GM12878 (cell line): ENCODE measurements at regions not wholly inside any gene's neighbourhood (a gene's known extent, or its start where the extent isn't known, plus 50 kb on each side); places are given as distances from the start of the nearest gene placed in this dataset.

Experiments
- ATAC-seq: fragments of 200-7000 bp; cut with Tn5 transposase; 3 replicates; pipeline ENCODE4 v1.9.1; 2020; ENCODE audit warnings: mild to moderate bottlenecking, moderate library complexity
- BruUV-seq: library from RNA; stranded (reverse); fragments of 400-500 nt; replicated peaks from 2 replicates; lab custom pipeline; 2021; lab: Mats Ljungman, UMichigan
- CTCF ChIA-PET: fragments of 300-600 bp; sonication (Branson Sonifier 250); formaldehyde crosslinking; extraction: SDS; loops from one replicate; lab custom pipeline; 2021; ENCODE audit warnings: inconsistent platforms; lab: Yijun Ruan, JAX
- POLR2A ChIA-PET: fragments of 350-600 bp; formaldehyde crosslinking; extraction: SDS; loops from one replicate; lab custom pipeline; 2021; ENCODE audit warnings: inconsistent platforms; lab: Charles Lee
- RAD21 ChIA-PET: fragments of 300-600 bp; sonication (Branson Sonifier 250); formaldehyde crosslinking; loops from one replicate; lab custom pipeline; 2023; ENCODE audit warnings: antibody characterized with exemption; ENCODE audit not compliant: unreplicated experiment; lab: Charles Lee
- SMC1A ChIA-PET: fragments of 300-600 bp; sonication (Branson Sonifier 250); formaldehyde crosslinking; loops from one replicate; lab custom pipeline; 2023; ENCODE audit not compliant: unreplicated experiment, uncharacterized antibody; lab: Charles Lee
- DNase-seq: peaks from one replicate; pipeline ENCODE4 v3.0.0-alpha.2; 2011; ENCODE audit warnings: low read depth, low spot score
- FAIRE-seq: peaks from 3 replicates; lab custom pipeline; 2011; peaks lifted over from hg19 to GRCh38; lab: Jason Lieb, UNC
- H2AFZ ChIP-seq: 2 replicates; pipeline ENCODE4 v1.6.0; 2011; ENCODE audit warnings: low read depth, low read length, control low read depth; ENCODE audit not compliant: control insufficient read depth
- H3K27ac ChIP-seq: 2 replicates; pipeline ENCODE4 v1.5.1; 2011; ENCODE audit warnings: control low read depth; ENCODE audit not compliant: control insufficient read depth, insufficient read depth
- H3K27me3 ChIP-seq, 2 experiments: replicated peaks in 1 of 2; 2 replicates each; pipeline versions ENCODE4 v1.6.0 to v1.6.1; 2011; ENCODE audit warnings: low read length in 1 of 2; ENCODE audit not compliant: control insufficient read depth in 2 of 2, insufficient read depth in 2 of 2
- H3K36me3 ChIP-seq, 2 experiments: 2 replicates each; pipeline ENCODE4 v1.5.1; 2011; ENCODE audit warnings: low read length in 1 of 2; ENCODE audit not compliant: control insufficient read depth in 2 of 2, insufficient read depth in 2 of 2
- H3K4me1 ChIP-seq: 2 replicates; pipeline ENCODE4 v1.6.1; 2011; ENCODE audit warnings: mild to moderate bottlenecking, low read length, moderate library complexity, mixed read lengths; ENCODE audit not compliant: control insufficient read depth, insufficient read depth
- H3K4me2 ChIP-seq: 2 replicates; pipeline ENCODE4 v1.6.0; 2011; ENCODE audit warnings: control low read depth; ENCODE audit not compliant: control insufficient read depth, insufficient read depth
- H3K4me3 ChIP-seq: fragments of 200-600 bp; sonication (generic); 2 replicates; pipeline ENCODE4 v1.5.1; 2016
- H3K79me2 ChIP-seq: 2 replicates; pipeline ENCODE4 v1.6.0; 2011; ENCODE audit warnings: low read length; ENCODE audit not compliant: control insufficient read depth, insufficient read depth
- H3K9ac ChIP-seq: 2 replicates; pipeline ENCODE4 v1.8.0; 2011; ENCODE audit warnings: low read length, control low read depth, mixed read lengths; ENCODE audit not compliant: control insufficient read depth, insufficient read depth
- H3K9me3 ChIP-seq: replicated peaks from 3 replicates; pipeline ENCODE4 v1.5.1; 2011; ENCODE audit warnings: mild to moderate bottlenecking, low read length; ENCODE audit not compliant: control insufficient read depth, insufficient read depth
- H4K20me1 ChIP-seq: 2 replicates; pipeline ENCODE4 v1.6.0; 2011; ENCODE audit not compliant: control insufficient read depth, insufficient read depth
- BCL11A ChIP-seq: IDR thresholded peaks from 2 replicates; pipeline ENCODE4 v1.6.1; 2011; ENCODE audit warnings: low read depth, low read length
- CHD4 ChIP-seq: fragments of 200-600 bp; sonication (generic); IDR thresholded peaks from 2 replicates; pipeline ENCODE4 v1.6.1; 2016; ENCODE audit warnings: mild to moderate bottlenecking
- CUX1 ChIP-seq: IDR thresholded peaks from 2 replicates; pipeline ENCODE4 v1.6.1; 2012; ENCODE audit warnings: improper control_type of control experiment, low read depth, low read length; ENCODE audit not compliant: insufficient replicate concordance
- ELK1 ChIP-seq: IDR thresholded peaks from 2 replicates; pipeline ENCODE4 v1.6.1; 2012; ENCODE audit warnings: low read depth, low read length, improper control_type of control experiment
- ETV6 ChIP-seq, 2 experiments: fragments of 450-650 bp in 1 of 2; IDR thresholded peaks in 1 of 2; conservative IDR thresholded peaks in 1 of 2; 2 replicates each; pipeline ENCODE4 v1.6.1; 2014; ENCODE audit warnings: antibody characterized with exemption in 1 of 2, borderline replicate concordance in 1 of 2, low read depth in 1 of 2, mild to moderate bottlenecking in 1 of 2, moderate library complexity in 1 of 2
- HDAC2 ChIP-seq: fragments of 200-600 bp; sonication (generic); IDR thresholded peaks from 2 replicates; pipeline ENCODE4 v1.6.1; 2017
- IKZF2 ChIP-seq, 2 experiments: fragments of 450-650 bp; IDR thresholded peaks; 2 replicates each; pipeline ENCODE4 v1.6.1; 2017; ENCODE audit warnings: mild to moderate bottlenecking in 2 of 2, moderate library complexity in 2 of 2
- IRF5 ChIP-seq: fragments of 450-650 bp; IDR thresholded peaks from 2 replicates; pipeline ENCODE4 v1.6.1; 2017; ENCODE audit warnings: borderline replicate concordance
- LARP7 ChIP-seq: fragments of 450-650 bp; IDR thresholded peaks from 2 replicates; pipeline ENCODE4 v1.6.1; 2017; ENCODE audit warnings: mild to moderate bottlenecking
- NFXL1 ChIP-seq: fragments of 450-650 bp; IDR thresholded peaks from 2 replicates; pipeline ENCODE4 v1.6.1; 2017; ENCODE audit warnings: antibody characterized with exemption, mild to moderate bottlenecking, borderline replicate concordance
- NR2C1 ChIP-seq: fragments of 450-650 bp; IDR thresholded peaks from 2 replicates; pipeline ENCODE4 v1.6.1; 2017; ENCODE audit warnings: antibody characterized with exemption, mild to moderate bottlenecking, moderate library complexity
- RAD21 ChIP-seq: IDR thresholded peaks from 2 replicates; pipeline ENCODE4 v1.6.1; 2011; ENCODE audit warnings: mild to moderate bottlenecking, low read depth, low read length, moderate library complexity; ENCODE audit not compliant: insufficient read depth
- RBBP5 ChIP-seq: fragments of 200-600 bp; sonication (generic); conservative IDR thresholded peaks from 2 replicates; pipeline ENCODE4 v1.6.1; 2016
- WRNIP1 ChIP-seq: IDR thresholded peaks from 2 replicates; pipeline ENCODE4 v1.6.1; 2011; ENCODE audit warnings: low read depth, low read length, improper control_type of control experiment, borderline replicate concordance
- ZBTB33 ChIP-seq: fragments of 450-650 bp; IDR thresholded peaks from 2 replicates; pipeline ENCODE4 v1.6.1; 2017; ENCODE audit warnings: mild to moderate bottlenecking
- ZNF24 ChIP-seq: fragments of 450-650 bp; IDR thresholded peaks from 2 replicates; pipeline ENCODE4 v1.6.1; 2017; ENCODE audit warnings: antibody characterized with exemption, mild to moderate bottlenecking
- WGBS: methylation state at CpG from one replicate; pipeline ENCODE4 v1.1.6; 2016; ENCODE audit warnings: low lambda C conversion rate; ENCODE audit not compliant: insufficient replicate concordance, insufficient coverage; ENCODE audit errors: missing lambda C conversion rate; 5-methylcytosine and 5-hydroxymethylcytosine counted together
- in situ Hi-C: fragments of 300-500 bp; cut with MboI; formaldehyde crosslinking; loops from 9 replicates; pipeline ENCODE4 v1.14.3; 2018; ENCODE audit warnings: mixed read lengths
- intact Hi-C: fragments of 100-400 bp; cut with micrococcal nuclease; formaldehyde crosslinking; loops from one replicate; pipeline ENCODE4 v1.14.2; 2022; ENCODE audit not compliant: unreplicated experiment

GRCh38 chr12:61554268-61555008 lies 705.8 kb upstream of the USP15 start:
- 7% methylated on average over 6 of the region's 6 CpGs for WGBS
- TF ChIP-seq RBBP5 (no peak), IKZF2 (IDR thresholded peaks at IDR 0.05) (no peak), CUX1 (no peak), ZNF24 (no peak), BCL11A (no peak), HDAC2 (no peak), ELK1 (no peak), CHD4 (no peak), WRNIP1 (no peak), ETV6 (conservative IDR thresholded peaks at IDR 0.05 in 1 of 2, IDR thresholded peaks at IDR 0.05 in 1 of 2; ENCODE audit: borderline replicate concordance in 1 of 2, low read depth in 1 of 2) (no peak), LARP7 (no peak), ZBTB33 (no peak), RAD21 (no peak), IRF5 (no peak), NR2C1 (no peak), NFXL1 (no peak)

More at GRCh38 chr12:61554268-61555008, 705.8 kb upstream of the USP15 start:
- no peak overlapping the region for H3K27ac ChIP-seq
- no peak overlapping the region for H3K4me3 ChIP-seq
- ChIA-PET POLR2A (no interaction called here), CTCF (no interaction called here), SMC1A (no interaction called here), RAD21 (no interaction called here)
- DNase-seq (no peak), FAIRE-seq (no peak), ATAC-seq (no peak)
- H4K20me1 ChIP-seq, result no peaks in the 10 kb centered on the region
- no peak overlapping the region for H2AFZ ChIP-seq
- H3K4me2 ChIP-seq, result no peak overlapping the region
- H3K27me3 ChIP-seq, result no peaks in the 10 kb centered on the region
- no peaks in the 10 kb centered on the region for H3K79me2 ChIP-seq
- no peak overlapping the region for H3K9ac ChIP-seq
- intact Hi-C loops (no loop called here), in situ Hi-C loops (no loop called here)
- no TSS peak for BruUV-seq
- H3K36me3 ChIP-seq, result no peaks in the 10 kb centered on the region
- H3K9me3 ChIP-seq, result no peaks in the 10 kb centered on the region
- H3K4me1 ChIP-seq, result no peaks in the 10 kb centered on the region
